GM18951 (cell line): ENCODE measurements at regions not wholly inside any gene's neighbourhood (a gene's known extent, or its start where the extent isn't known, plus 50 kb on each side); places are given as distances from the start of the nearest gene placed in this dataset.

ENCODE experiments used
- POLR2A ChIP-seq: IDR thresholded peaks from 4 replicates; pipeline ENCODE4 v1.6.1; 2011; ENCODE audit warnings: mild to moderate bottlenecking; ENCODE audit not compliant: insufficient read length, insufficient read depth; ENCODE audit errors: extremely low read depth
- in situ Hi-C: fragments of 300-500 bp; cut with MboI; formaldehyde crosslinking; loops from one replicate; pipeline ENCODE4 v1.12.0; 2022; ENCODE audit warnings: low sequenced_read_pairs, mixed read lengths, inconsistent platforms; ENCODE audit not compliant: unreplicated experiment

DNA sequence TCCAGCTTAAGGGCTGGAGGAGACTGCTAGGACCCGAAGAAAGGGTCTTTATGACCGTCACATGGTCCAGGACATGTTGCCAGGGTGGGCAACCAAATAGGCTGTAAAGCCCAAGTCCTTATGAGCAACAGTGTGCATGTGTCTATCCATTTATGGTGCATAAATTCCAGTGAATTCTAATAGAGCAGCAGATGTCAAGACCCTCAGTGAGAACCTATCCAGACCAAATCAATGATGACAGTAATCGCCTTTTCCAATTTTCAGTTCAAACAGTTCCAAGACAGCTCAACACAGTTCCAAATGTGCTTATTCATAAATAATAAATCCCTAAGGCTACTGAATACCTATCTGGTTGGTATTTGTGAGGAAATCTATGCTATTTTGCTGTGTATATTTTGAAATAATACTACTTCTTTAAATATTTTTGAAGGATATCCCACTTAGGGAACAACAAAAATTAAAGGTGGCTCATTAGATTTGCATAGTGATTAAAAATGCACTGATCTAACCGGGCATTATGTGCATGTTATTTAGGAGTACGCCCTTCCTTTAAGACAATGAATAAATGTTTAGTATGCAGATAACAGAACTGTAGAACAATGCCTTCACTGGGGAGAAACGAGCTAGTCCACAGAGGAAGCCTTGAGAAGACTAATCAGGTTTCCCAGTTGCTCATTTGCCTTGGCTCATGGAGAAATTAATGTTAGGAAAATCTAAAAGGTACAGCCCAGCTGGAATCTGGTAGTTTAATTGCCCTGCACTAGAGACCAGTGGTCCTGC, 519.5 kb upstream of the CHAC2 start:
- TF ChIP-seq POLR2A, result no peak
- in situ Hi-C loops, result no loop called here

DNA sequence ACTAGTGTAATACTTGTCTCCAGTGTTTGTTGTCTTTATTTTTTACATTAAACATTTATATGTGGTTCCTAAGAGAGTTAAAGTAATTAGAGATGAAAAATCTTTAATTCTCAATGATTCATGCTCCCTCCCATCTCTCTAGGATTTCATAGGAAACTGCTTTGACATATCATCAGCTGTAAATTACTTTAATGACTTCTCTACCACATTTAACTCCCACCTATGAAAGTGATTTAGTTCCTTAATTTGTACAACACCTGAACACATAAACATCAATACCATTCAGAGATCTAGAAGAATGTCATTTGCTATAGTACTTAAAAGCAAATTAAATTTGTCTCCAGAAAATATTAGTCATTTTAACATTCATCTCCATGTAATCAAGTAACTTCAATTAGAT, 524.2 kb upstream of the CHAC2 start:
- in situ Hi-C loops, result no loop called here

GRCh38 chr2:53242090-53242489, 525.5 kb upstream of the CHAC2 start:
- TF ChIP-seq POLR2A, result no peak
- in situ Hi-C loops, result no loop called here

More for the DNA sequence above, 524.2 kb upstream of the CHAC2 start:
- TF ChIP-seq POLR2A, result no peak

DNA sequence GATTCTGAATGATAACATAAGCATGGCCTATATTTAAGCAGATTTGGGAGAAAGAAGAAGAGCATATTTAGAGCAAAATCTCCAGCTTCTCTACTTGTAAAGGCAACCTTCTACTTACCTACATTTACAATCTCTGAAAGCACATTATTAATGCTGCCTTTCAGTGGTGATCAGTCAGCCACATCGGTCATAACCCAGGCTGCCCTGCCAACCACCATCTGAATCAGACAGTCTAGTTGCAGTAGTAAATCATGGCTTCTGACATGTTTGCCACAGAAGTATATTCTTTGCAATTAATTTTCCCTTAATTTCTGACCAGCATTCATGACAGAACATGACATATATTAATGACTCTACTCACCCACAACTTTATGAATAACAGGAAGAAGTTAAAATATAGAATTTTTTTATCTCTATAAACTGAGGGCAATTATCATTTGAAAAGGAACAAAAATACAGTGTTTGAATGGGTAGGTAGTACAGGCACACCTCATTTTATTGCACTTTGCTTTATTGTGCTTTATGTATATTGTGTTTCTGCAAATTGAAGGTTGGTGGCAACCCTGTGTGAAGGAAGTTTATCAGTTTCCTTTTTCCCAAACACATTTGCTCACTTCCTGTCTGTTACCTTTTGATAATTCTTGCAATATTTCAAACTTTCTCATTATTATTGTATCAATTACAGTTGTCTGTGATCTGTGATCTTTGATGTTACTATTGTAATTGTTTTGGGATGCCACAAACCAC, 531.6 kb upstream of the CHAC2 start:
- in situ Hi-C loops, result no loop called here
- TF ChIP-seq POLR2A, result no peak

- in situ Hi-C loops, result no loop called here
- TF ChIP-seq POLR2A, result no peak
These were observed 533.1 kb upstream of the CHAC2 start for GRCh38 chr2:53234548-53234903.

GRCh38 chr2:53233759-53234547, 533.7 kb upstream of the CHAC2 start:
- TF ChIP-seq POLR2A, result no peak
- in situ Hi-C loops, result no loop called here

DNA sequence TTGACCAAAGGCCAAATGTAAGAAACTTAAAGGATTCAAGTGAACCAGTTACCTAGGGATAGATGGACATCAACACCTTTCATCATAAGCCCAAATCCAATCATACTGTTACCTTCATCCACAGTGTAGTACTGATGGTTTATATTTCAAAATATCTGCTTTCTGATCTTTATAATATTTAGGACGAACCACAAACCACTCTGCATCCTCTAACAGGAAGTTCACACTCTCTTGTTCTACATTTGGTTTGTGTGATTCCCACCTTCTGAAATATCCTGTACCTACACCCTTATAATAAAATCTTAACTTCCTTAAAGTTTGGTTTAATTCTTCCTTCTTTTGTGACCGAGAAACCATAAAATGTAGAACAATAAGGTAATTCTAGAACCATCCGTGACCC, 535.7 kb upstream of the CHAC2 start:
- TF ChIP-seq POLR2A, result no peak
- in situ Hi-C loops, result no loop called here

DNA sequence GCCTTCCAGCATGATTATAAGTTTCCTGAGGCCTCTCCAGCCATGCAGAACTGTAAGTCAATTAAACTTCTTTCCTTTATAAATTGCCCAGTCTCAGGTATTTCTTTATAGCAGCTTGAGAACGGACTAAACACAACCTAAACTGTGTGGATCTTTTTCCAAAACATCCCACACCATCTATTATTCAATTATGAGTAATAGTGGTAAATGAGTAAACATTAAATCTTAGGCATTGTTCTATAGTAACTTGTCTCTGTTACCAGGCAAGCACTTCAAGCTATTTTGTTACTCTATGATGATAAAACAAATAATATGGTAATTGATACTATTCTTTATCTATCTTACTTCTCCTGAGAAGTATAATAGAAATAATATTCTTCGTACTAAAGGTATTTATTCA, 536.9 kb upstream of the CHAC2 start:
- in situ Hi-C loops, result no loop called here

GRCh38 chr2:53227535-53227934, 540.1 kb upstream of the CHAC2 start:
- TF ChIP-seq POLR2A, result no peak
- in situ Hi-C loops, result no loop called here

More for the DNA sequence above, 536.9 kb upstream of the CHAC2 start:
- no peak for TF ChIP-seq POLR2A

DNA sequence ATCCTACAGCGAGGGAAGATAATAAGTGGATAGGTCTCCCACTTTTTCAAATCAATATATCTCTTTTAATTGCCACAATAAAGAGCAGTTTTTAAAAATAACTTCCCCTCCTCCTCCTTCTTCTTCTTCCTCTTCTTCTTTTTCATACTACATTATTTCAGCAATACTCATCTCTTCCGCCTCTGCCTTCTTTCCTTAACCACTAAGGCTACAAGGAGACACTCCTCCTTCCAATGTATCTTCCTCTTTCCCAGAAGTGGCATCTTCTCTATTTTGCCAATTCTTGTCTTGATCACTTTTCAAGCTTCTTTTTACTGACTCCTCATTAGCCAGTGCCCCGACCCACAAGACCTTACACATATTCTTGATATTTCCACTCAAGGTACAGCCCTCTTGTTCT, 546.6 kb upstream of the CHAC2 start:
- in situ Hi-C loops, result no loop called here
- TF ChIP-seq POLR2A, result no peak

DNA sequence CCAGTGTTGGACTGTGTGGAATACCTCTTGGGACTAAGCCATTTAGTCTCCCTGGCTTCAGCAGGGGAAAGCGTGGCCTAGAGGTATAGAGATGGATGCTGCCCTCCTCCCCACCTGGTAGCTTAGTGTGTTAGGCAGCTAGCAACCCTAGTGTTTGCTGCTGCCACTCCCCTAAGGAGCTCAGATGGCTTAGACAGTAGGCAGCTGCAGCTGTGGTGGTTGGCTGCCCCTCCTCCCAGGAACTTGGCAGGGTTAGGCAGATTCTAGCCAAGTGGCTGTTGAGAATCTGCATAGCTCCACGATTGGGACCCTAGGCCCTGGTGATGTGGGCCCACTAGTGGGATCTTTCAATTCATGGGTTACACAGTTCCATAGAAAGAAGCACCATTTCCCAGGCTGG, 550.4 kb upstream of the CHAC2 start:
- in situ Hi-C loops, result no loop called here
- TF ChIP-seq POLR2A, result no peak

DNA sequence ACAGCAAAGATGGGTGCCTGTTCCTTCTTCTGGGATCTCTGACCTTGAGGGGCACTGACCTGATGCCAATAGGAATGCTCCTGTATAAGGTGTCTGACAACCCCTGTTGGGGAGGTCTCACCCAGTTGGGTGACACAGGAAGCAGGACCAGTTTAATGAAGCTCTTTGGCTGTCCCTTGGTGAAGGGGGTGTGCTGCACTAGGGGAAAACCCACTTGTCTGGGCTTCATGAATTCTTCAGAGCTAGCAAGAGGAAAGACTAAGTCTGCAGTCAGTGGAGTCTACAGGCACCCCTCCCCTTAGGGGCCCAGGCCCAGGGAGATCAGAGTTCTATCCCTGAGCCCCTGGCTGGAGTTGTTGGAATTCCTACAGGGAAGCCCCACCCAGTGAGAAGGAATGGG, 550.8 kb upstream of the CHAC2 start:
- in situ Hi-C loops, result no loop called here
- TF ChIP-seq POLR2A, result no peak

DNA sequence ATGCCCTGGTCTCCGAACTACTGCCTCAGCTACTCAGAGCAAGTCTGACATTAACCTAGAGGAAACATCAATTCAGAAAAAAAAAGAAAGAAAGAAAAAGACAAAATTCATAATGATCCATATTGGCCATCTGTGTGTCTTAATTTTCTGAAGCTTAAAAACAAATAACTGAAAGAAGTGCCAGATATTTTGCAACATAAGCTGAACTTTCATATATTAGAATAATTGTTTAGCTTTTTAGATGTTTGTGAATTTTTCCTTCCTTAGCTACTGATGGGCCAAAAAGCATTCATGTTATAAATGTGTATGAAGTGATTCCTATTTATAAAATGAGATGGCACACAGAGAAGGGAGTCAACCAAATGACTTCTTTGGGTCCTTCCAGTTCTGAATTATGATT, 555.0 kb upstream of the CHAC2 start:
- in situ Hi-C loops, result no loop called here
- TF ChIP-seq POLR2A, result no peak
